ENCODE measurements at regions not wholly inside any gene's neighbourhood (a gene's known extent, or its start where the extent isn't known, plus 50 kb on each side); places are given as distances from the start of the nearest gene placed in this dataset.

GRCh38 chr16:66079671-66080334, 286.7 kb upstream of the CDH5 start:
- DNase-seq: peak; percentile 63
- Histone ChIP-seq H3K4ac (ENCODE audit: low read depth, low read length) (peak overlapping the region; percentile 68; the same call in 1 of the 2 replicates), H2BK5ac (ENCODE audit: low read depth, low read length, poor library complexity, severe bottlenecking) (peak overlapping the region; percentile 85), H3K27ac (ENCODE audit: insufficient read depth, low read length) (peak overlapping the region; percentile 60; the same call in 1 of the 2 replicates), H2BK15ac (ENCODE audit: low read depth, low read length) (no peak overlapping the region; the same call in 1 of the 3 replicates), H2BK120ac (ENCODE audit: low read depth, low read length) (peak overlapping the region; percentile 59), H4K91ac (ENCODE audit: insufficient read depth, low read depth, low read length) (0 out of 2 replicates have a peak overlapping the region, but pooled peaks have one; percentile 20), H3K4me3 (ENCODE audit: insufficient read depth, low read depth, low read length) (no peak overlapping the region), H3K9ac (ENCODE audit: low read depth, low read length) (no peak overlapping the region), H3K79me1 (ENCODE audit: low read depth in 1 of 2, low read length in 2 of 2) (no peaks in the 10 kb centered on the region), H2AFZ (replicated peaks; ENCODE audit: low read length, poor library complexity) (no peak overlapping the region), H3K23ac (ENCODE audit: low read depth, low read length) (no peak overlapping the region; the same call in 1 of the 2 replicates), H3K14ac (replicated peaks; ENCODE audit: low read depth, low read length) (no peak overlapping the region), H2AK9ac (replicated peaks; ENCODE audit: low read depth, low read length, poor library complexity) (no peak overlapping the region), H3K4me1 (ENCODE audit: control insufficient read depth, insufficient read depth, low read length) (peaks cover 6% of the 10 kb centered on the region), H2AK5ac (ENCODE audit: low read depth, low read length) (no peak overlapping the region), H4K5ac (ENCODE audit: low read depth, low read length) (peak overlapping the region; percentile 46; the same call in 1 of the 2 replicates), H2BK20ac (ENCODE audit: low read depth, low read length) (peak overlapping the region; percentile 51), H3K18ac (ENCODE audit: low read depth, low read length) (peak overlapping the region; percentile 87), H3K56ac (ENCODE audit: extremely low read depth, insufficient read depth, low read length) (0 out of 2 replicates have a peak overlapping the region, but pooled peaks have one; percentile 40), H4K8ac (ENCODE audit: low read depth in 2 of 2, low read length in 2 of 2) (peak overlapping the region in 1 of 2 experiments; percentile 71; a peak in 2 of 4 replicates), H3K9me3 (ENCODE audit: control insufficient read depth, insufficient read depth, low read length) (no peaks in the 10 kb centered on the region), H3K27me3 (ENCODE audit: control insufficient read depth, insufficient read depth, low read length) (no peaks in the 10 kb centered on the region), H3K36me3 (ENCODE audit: control insufficient read depth, insufficient read depth, low read length) (no peaks in the 10 kb centered on the region), H3K9me1 (ENCODE audit: insufficient read depth, low read length) (peaks cover 4% of the 10 kb centered on the region; the same call in 1 of the 2 replicates), H3K4me2 (ENCODE audit: low read depth, low read length) (peak overlapping the region; percentile 35; the same call in 1 of the 2 replicates), H4K20me1 (ENCODE audit: insufficient read depth, low read length) (no peaks in the 10 kb centered on the region)
- ChIA-PET POLR2A (ENCODE audit: unreplicated experiment) (no interaction called here), CTCF (no interaction called here)
- in situ Hi-C loops (cut with MboI; ENCODE audit: low sequenced_read_pairs) (no loop called here), intact Hi-C loops (cut with micrococcal nuclease) (loop anchor here (5.0 kb wide), 1 partner anchor 187 kb away; no protein-coding TSS in a partner anchor), dilution Hi-C loops (cut with HindIII; ENCODE audit: low sequenced_read_pairs, unreplicated experiment) (no loop called here)
- peak; percentile 73 for ATAC-seq (ENCODE audit: low read depth)
- BruUV-seq (replicated peaks): no TSS peak
- WGBS, 2 experiments (ENCODE audit: extremely low coverage in 2 of 2, insufficient read length in 1 of 2): no CpG with 5 or more reads among the region's 5 CpGs
- no peak for TF ChIP-seq MXI1 (IDR thresholded peaks at IDR 0.05; ENCODE audit: borderline replicate concordance, low read depth, low read length)
- TF ChIP-seq RFX5 (IDR thresholded peaks at IDR 0.05; ENCODE audit: low read depth, low read length): no peak
- no peak for TF ChIP-seq ELK1 (IDR thresholded peaks at IDR 0.05; ENCODE audit: borderline replicate concordance, low read depth, low read length)
- TF ChIP-seq CEBPB (IDR thresholded peaks at IDR 0.05; ENCODE audit: low read depth, low read length): no peak
- TF ChIP-seq MAFK (IDR thresholded peaks at IDR 0.05; ENCODE audit: low read depth, low read length): no peak
- TF ChIP-seq BHLHE40 (IDR thresholded peaks at IDR 0.05; ENCODE audit: low read depth, low read length): no peak
- TF ChIP-seq NFE2L2 (IDR thresholded peaks at IDR 0.05; ENCODE audit: low read depth, low read length): no peak
- TF ChIP-seq, protein P1, sequence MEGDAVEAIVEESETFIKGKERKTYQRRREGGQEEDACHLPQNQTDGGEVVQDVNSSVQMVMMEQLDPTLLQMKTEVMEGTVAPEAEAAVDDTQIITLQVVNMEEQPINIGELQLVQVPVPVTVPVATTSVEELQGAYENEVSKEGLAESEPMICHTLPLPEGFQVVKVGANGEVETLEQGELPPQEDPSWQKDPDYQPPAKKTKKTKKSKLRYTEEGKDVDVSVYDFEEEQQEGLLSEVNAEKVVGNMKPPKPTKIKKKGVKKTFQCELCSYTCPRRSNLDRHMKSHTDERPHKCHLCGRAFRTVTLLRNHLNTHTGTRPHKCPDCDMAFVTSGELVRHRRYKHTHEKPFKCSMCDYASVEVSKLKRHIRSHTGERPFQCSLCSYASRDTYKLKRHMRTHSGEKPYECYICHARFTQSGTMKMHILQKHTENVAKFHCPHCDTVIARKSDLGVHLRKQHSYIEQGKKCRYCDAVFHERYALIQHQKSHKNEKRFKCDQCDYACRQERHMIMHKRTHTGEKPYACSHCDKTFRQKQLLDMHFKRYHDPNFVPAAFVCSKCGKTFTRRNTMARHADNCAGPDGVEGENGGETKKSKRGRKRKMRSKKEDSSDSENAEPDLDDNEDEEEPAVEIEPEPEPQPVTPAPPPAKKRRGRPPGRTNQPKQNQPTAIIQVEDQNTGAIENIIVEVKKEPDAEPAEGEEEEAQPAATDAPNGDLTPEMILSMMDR (conservative IDR thresholded peaks at IDR 0.05; ENCODE audit: low read depth, low read length): no peak
- no peak for TF ChIP-seq FOS (IDR thresholded peaks at IDR 0.05; ENCODE audit: low read depth, low read length)
- TF ChIP-seq RAD21 (IDR thresholded peaks at IDR 0.05; ENCODE audit: low read length): no peak
- TF ChIP-seq CHD1 (IDR thresholded peaks at IDR 0.05; ENCODE audit: low read depth, low read length): no peak
- TF ChIP-seq, protein P2, sequence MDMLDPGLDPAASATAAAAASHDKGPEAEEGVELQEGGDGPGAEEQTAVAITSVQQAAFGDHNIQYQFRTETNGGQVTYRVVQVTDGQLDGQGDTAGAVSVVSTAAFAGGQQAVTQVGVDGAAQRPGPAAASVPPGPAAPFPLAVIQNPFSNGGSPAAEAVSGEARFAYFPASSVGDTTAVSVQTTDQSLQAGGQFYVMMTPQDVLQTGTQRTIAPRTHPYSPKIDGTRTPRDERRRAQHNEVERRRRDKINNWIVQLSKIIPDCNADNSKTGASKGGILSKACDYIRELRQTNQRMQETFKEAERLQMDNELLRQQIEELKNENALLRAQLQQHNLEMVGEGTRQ (IDR thresholded peaks at IDR 0.05; ENCODE audit: low read depth, low read length): no peak
- no peak for TF ChIP-seq POLR2A (IDR thresholded peaks at IDR 0.05; ENCODE audit: low read depth, low read length)
- no peak for TF ChIP-seq SMC3 (IDR thresholded peaks at IDR 0.05; ENCODE audit: low read depth, low read length)
- TF ChIP-seq MAZ (IDR thresholded peaks at IDR 0.05; ENCODE audit: borderline replicate concordance, low read depth, low read length): no peak
